ENCODE measurements at regions not wholly inside any gene's neighbourhood (a gene's known extent, or its start where the extent isn't known, plus 50 kb on each side); places are given as distances from the start of the nearest gene placed in this dataset.
A peak's percentile ranks its signal among the peaks of the same experiment; 100 is the strongest.

GRCh38 chrX:124524852-124525251 lies 178.5 kb downstream of the SH2D1A start:
- DNase-seq (ENCODE audit: low read depth), result no peak

- no peak for DNase-seq (ENCODE audit: low read depth)
These were observed 183.4 kb downstream of the SH2D1A start for GRCh38 chrX:124529786-124530185.

- DNase-seq (ENCODE audit: low read depth), result no peak
These were observed 184.4 kb downstream of the SH2D1A start for GRCh38 chrX:124530803-124531202.

- no peak for DNase-seq (ENCODE audit: low read depth)
These were observed 188.2 kb downstream of the SH2D1A start for GRCh38 chrX:124534536-124534935.

GRCh38 chrX:124540474-124540873 lies 194.1 kb downstream of the SH2D1A start:
- no peak for DNase-seq (ENCODE audit: low read depth)

- no peak for DNase-seq (ENCODE audit: low read depth)
These were observed 202.2 kb downstream of the SH2D1A start for GRCh38 chrX:124548571-124548970.

- peak; percentile 0 for DNase-seq (ENCODE audit: low read depth)
These were observed 208.8 kb downstream of the SH2D1A start for GRCh38 chrX:124555036-124555595.

GRCh38 chrX:124557976-124558375 lies 211.6 kb downstream of the SH2D1A start:
- no peak for DNase-seq (ENCODE audit: low read depth)

GRCh38 chrX:124573468-124573867 lies 227.1 kb downstream of the SH2D1A start:
- no peak for DNase-seq (ENCODE audit: low read depth)

- DNase-seq (ENCODE audit: low read depth), result no peak
These were observed 246.4 kb downstream of the SH2D1A start for GRCh38 chrX:124592744-124593143.

GRCh38 chrX:124594017-124594651 lies 247.8 kb downstream of the SH2D1A start:
- DNase-seq (ENCODE audit: low read depth), result no peak

- DNase-seq (ENCODE audit: low read depth), result no peak
These were observed 259.1 kb downstream of the SH2D1A start for GRCh38 chrX:124605511-124605910.

GRCh38 chrX:124606724-124607123 lies 260.4 kb downstream of the SH2D1A start:
- no peak for DNase-seq (ENCODE audit: low read depth)

- no peak for DNase-seq (ENCODE audit: low read depth)
These were observed 273.3 kb downstream of the SH2D1A start for GRCh38 chrX:124619710-124620109.

GRCh38 chrX:124634363-124634762 lies 288.0 kb downstream of the SH2D1A start:
- DNase-seq (ENCODE audit: low read depth), result no peak

- no peak for DNase-seq (ENCODE audit: low read depth)
These were observed 295.6 kb downstream of the SH2D1A start for GRCh38 chrX:124641737-124642491.

- DNase-seq (ENCODE audit: low read depth), result no peak
These were observed 300.0 kb downstream of the SH2D1A start for GRCh38 chrX:124646403-124646802.

GRCh38 chrX:124651031-124651430 lies 304.7 kb downstream of the SH2D1A start:
- DNase-seq (ENCODE audit: low read depth), result no peak

GRCh38 chrX:124665621-124666400 lies 319.4 kb downstream of the SH2D1A start:
- no peak for DNase-seq (ENCODE audit: low read depth)

- no peak for DNase-seq (ENCODE audit: low read depth)
These were observed 332.8 kb downstream of the SH2D1A start for GRCh38 chrX:124679199-124679598.

GRCh38 chrX:124680287-124680686 lies 333.9 kb downstream of the SH2D1A start:
- no peak for DNase-seq (ENCODE audit: low read depth)

GRCh38 chrX:124690495-124690894 lies 344.1 kb downstream of the SH2D1A start:
- DNase-seq (ENCODE audit: low read depth), result no peak

- no peak for DNase-seq (ENCODE audit: low read depth)
These were observed 353.5 kb downstream of the SH2D1A start for GRCh38 chrX:124699876-124700275.
